ENCODE measurements at regions not wholly inside any gene's neighbourhood (a gene's known extent, or its start where the extent isn't known, plus 50 kb on each side); places are given as distances from the start of the nearest gene placed in this dataset.

GRCh38 chr13:95386370-95386769, 85.1 kb upstream of the ABCC4 start:
- TF ChIP-seq POLR2A (IDR thresholded peaks at IDR 0.05) = no peak
- no peak for TF ChIP-seq CTCF (IDR thresholded peaks at IDR 0.05)

Data from testis (tissue), 2 donors.